MV-4-11 (cell line): ENCODE measurements at regions not wholly inside any gene's neighbourhood (a gene's known extent, or its start where the extent isn't known, plus 50 kb on each side); places are given as distances from the start of the nearest gene placed in this dataset.
A peak's percentile ranks its signal among the peaks of the same experiment; 100 is the strongest.
"Not testable (repeated sequence)": the region's sequence is repeated elsewhere in the genome, so short reads cannot be mapped to it uniquely, and the experiment has no call there.

Source experiments
- DNase-seq: peaks from one replicate; lab custom pipeline; 2025; lab: John Stamatoyannopoulos, UW

- no peak for DNase-seq
Observed at GRCh38 chr2:44086629-44087028, 82.0 kb upstream of the PPM1B start.

DNA sequence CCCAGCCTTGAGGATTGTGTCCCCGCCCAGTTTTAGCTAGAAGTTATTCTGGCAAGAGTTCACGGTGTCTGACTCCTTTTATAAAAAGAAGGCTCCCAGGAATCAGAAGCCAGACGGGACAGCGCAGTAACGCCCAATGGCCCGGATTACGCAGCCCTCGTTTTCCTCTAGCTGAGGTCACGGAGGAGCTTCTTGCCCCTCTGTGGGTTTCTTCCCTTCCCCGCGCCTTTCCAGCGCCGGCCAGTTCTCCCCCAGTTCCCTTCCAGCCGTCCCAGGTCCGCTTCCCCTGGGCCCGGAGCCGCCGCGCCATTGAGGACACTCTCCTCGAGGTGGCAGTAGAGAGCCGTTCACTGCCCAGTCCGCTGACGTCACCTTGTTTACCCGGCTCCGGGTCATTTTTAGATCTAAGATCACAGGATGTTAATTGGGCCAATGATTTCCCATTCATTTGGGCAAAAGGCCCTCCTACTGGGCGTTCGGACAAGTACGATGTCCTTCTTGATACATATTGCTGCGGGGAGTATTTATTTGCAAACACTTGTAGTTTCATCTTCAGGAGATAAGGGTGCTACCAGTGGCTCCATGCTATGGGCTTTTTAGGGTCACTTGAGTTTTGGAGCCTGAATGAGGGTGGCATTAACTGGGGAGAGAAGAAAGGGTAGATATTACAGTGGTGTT, 81.5 kb upstream of the PPM1B start:
- peak; percentile 53 for DNase-seq

GRCh38 chr2:44087714-44088092, 81.0 kb upstream of the PPM1B start:
- DNase-seq, result no peak

DNA sequence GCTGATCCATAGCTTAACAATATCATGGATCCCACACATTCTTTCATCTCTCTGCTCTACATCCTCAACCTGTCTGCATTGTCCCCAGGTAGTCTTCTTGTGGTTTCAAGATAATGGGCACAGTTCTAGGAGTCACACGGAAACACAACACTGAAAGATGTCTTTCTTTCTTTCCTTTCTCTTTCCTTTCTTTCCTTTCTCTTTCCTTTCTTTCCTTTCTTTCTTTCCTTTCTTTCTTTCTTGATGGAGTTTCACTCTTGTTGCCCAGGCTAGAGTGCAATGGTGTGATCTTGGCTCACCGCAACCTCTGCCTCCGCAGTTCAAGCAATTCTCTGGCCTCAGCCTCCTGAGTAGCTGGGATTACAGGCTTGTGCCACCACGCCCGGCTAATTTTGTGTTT, 76.2 kb upstream of the PPM1B start:
- not testable (repeated sequence) for DNase-seq

GRCh38 chr2:44093970-44094369, 74.7 kb upstream of the PPM1B start:
- no peak for DNase-seq

- DNase-seq, result no peak
Observed at GRCh38 chr2:44097322-44097907, 71.3 kb upstream of the PPM1B start.

DNA sequence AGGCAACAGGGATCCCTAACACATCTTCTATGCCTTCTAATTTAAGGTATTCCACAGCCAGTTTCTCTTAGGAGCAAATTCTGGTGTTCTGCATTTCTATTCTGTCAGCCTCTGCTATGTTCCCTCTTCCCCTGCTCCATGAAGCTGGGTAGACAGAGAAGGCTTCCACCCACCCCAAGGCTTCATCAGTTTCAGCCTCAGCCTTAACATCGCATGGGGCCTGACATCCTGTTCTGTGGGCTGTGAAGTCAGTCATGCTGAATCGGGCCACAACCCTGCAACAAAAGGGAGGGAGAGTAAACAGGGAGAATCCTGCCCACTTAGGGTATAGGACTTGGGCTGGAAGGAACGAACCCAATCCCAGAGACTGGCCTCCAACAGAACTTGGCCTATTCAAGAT, 70.6 kb upstream of the PPM1B start:
- DNase-seq, result no peak

DNA sequence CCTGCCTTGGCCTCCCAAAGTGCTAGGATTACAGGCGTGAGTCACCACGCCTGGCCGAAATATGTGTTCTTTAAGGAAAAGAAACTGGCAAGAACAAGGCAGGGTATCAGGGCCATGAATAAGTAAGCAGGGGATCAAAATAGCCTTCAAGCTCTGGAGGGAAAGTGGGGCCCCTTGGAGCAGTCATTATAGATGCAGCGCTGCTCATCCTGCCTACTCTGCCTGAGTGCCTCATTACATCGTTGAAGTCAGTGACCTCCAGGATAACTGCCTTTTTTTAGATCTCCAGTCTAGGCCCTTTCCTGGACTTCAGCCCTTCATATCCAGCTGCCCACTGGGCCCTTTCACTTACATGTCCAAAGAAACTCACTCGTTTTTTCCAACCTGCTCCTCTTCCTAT, 69.8 kb upstream of the PPM1B start:
- peak; percentile 15 for DNase-seq

- peak; percentile 99 for DNase-seq
Observed at GRCh38 chr2:44100351-44100750, 68.3 kb upstream of the PPM1B start.

GRCh38 chr2:44101246-44101645, 67.4 kb upstream of the PPM1B start:
- no peak for DNase-seq

GRCh38 chr2:44102790-44103562, 65.7 kb upstream of the PPM1B start:
- DNase-seq, result no peak

DNA sequence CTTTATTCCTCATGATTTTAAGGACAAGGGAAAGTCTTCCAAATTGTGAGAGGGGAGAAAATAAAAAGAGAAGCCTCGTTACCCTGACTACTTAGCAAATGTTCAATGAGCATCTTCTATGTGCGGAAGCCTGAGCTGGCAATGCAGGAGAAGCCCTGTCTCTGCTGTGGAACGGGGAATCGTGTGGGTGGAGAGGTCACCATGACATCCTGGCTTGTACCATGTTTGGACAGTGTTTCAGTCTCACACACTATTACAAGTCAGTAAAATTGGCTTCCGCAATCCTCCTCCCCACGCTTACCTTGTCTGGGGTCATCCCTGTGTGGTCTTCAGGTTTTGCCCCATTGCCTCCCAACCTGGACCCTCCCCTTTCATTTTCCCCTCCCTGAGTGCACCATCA, 65.0 kb upstream of the PPM1B start:
- DNase-seq, result no peak

GRCh38 chr2:44104855-44105271, 63.8 kb upstream of the PPM1B start:
- DNase-seq, result no peak

GRCh38 chr2:44106509-44106908, 62.2 kb upstream of the PPM1B start:
- not testable (repeated sequence) for DNase-seq

DNA sequence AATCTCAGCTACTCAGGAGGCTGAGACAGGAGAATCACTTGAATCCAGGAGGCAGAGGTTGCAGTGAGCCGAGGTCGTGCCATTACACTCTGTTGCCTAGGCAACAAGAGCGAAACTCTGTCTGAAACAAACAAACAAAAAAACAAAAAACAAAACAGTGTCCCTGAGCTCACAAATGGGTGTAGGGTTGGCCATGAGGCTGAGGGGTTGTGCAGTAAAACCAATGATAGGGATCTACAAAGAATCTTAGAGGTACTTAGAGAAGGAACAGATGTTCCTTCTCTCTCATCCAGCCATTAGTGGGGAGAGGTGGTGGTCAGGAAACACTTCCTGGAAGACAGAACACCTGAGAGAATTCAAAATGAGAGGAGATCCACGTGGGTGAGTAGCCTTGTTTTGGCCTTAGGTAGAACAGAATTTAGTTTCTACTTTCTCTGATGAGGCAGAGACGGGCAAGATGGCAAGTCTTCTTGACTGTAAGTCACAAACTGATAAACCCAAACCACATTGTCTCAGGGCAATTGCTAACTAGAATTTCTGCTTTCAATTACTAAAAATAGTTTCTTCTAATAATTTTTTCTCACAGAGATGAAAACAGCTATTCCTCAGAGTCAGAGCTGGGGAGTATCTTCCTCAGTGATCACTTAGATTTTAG, 61.5 kb upstream of the PPM1B start:
- DNase-seq, result peak; percentile 35

GRCh38 chr2:44107974-44108373, 60.7 kb upstream of the PPM1B start:
- DNase-seq, result peak; percentile 47

GRCh38 chr2:44109166-44109565, 59.5 kb upstream of the PPM1B start:
- DNase-seq, result peak; percentile 46

DNA sequence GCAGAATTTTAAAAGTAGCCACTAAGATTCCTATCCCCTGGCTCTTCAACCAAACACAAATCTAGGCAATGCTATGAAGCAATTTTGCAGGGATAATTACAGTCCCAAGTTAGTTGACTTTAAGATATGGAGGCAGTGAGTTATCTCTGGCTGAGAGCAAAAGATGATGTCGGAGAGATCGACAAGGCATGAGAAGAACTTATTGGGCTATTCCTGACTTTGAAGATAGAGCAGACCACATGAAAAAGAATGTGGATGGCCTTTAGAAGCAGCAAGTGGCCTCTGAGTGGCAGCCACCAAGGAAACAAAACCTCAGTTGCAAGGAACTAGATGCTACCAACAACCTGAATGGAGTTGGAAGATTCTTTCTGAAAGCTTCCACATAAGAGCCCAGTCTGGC, 58.2 kb upstream of the PPM1B start:
- DNase-seq, result no peak

DNA sequence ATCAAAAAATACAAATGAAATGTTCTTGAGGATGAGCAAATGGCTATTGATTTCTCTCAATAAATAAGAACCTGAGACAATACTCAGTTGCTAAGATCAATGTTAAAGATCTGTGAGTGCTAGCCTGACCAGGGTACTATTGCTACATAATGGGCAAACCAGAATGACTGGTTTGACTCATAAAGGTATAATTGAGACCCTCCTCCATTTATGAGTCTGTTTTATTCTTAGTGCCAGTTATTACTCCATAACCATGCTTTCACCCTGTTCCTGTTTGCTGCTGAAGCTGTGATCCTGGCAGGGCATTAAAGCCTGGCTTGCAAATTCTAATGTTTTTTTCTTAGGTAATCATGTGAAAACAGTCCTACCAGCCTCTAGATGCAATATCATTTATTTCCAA, 56.6 kb upstream of the PPM1B start:
- no peak for DNase-seq

DNA sequence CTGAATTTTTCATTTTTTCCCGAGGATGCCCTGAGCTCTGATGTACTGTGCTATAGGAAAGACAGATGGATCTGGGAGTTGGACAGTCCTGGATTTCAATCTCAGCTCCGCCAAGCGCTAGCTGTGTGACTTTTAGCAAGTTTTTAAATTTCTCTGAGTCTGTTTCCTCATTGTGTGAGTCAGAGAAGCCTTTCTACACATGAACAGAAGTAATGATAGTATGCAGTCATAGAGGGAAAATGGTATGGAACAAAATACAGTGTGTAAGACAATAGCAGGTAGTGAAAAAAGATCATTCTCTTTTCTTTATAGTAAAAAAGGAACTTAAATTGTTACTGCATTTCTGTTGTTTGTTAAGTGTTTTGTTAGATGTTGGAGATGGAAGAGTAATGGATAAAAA, 52.4 kb upstream of the PPM1B start:
- DNase-seq, result peak; percentile 22

- peak; percentile 59 for DNase-seq
Observed at GRCh38 chr2:44118257-44118656, 50.4 kb upstream of the PPM1B start.
